Neural cell (in vitro differentiated cells): ENCODE measurements at regions not wholly inside any gene's neighbourhood (a gene's known extent, or its start where the extent isn't known, plus 50 kb on each side); places are given as distances from the start of the nearest gene placed in this dataset.

Experiments
- CTCF ChIP-seq: fragments of 450-650 bp; IDR thresholded peaks from 2 replicates; pipeline ENCODE4 v1.5.1; 2014; ENCODE audit warnings: antibody characterized with exemption, mild to moderate bottlenecking, moderate library complexity; ENCODE audit not compliant: poor library complexity, severe bottlenecking
- EP300 ChIP-seq: fragments of 450-650 bp; conservative IDR thresholded peaks from 2 replicates; pipeline ENCODE4 v1.6.1; 2014; ENCODE audit warnings: antibody characterized with exemption, mild to moderate bottlenecking, moderate library complexity; ENCODE audit not compliant: poor library complexity, severe bottlenecking
- EZH2 ChIP-seq: fragments of 200-600, 300-800 bp; shearing (Covaris generic), sonication (generic); IDR thresholded peaks from 2 replicates; pipeline ENCODE4 v1.6.1; 2014; ENCODE audit warnings: antibody characterized with exemption, low read length, borderline replicate concordance, mild to moderate bottlenecking; ENCODE audit not compliant: insufficient read depth, poor library complexity, severe bottlenecking
- MXI1 ChIP-seq: fragments of 450-650 bp; conservative IDR thresholded peaks from 2 replicates; pipeline ENCODE4 v1.6.1; 2014; ENCODE audit warnings: antibody characterized with exemption, mild to moderate bottlenecking; ENCODE audit not compliant: poor library complexity, severe bottlenecking
- POLR2AphosphoS5 ChIP-seq: IDR thresholded peaks from 2 replicates; pipeline ENCODE4 v1.6.1; 2012
- RAD21 ChIP-seq: fragments of 450-650 bp; conservative IDR thresholded peaks from 2 replicates; pipeline ENCODE4 v1.6.1; 2014; ENCODE audit warnings: antibody characterized with exemption, mild to moderate bottlenecking, moderate library complexity
- REST ChIP-seq: IDR thresholded peaks from 2 replicates; pipeline ENCODE4 v1.6.1; 2012; ENCODE audit warnings: borderline replicate concordance
- SMC3 ChIP-seq: fragments of 450-650 bp; conservative IDR thresholded peaks from 2 replicates; pipeline ENCODE4 v1.6.1; 2014; ENCODE audit warnings: antibody characterized with exemption, mild to moderate bottlenecking, moderate library complexity; ENCODE audit not compliant: poor library complexity
- TAF1 ChIP-seq: IDR thresholded peaks from 2 replicates; pipeline ENCODE4 v1.6.1; 2012; ENCODE audit warnings: low read depth

GRCh38 chr18:11322716-11323115 is 173.3 kb upstream of the PIEZO2 start:
- no peak for TF ChIP-seq CTCF
- TF ChIP-seq SMC3 = no peak
- TF ChIP-seq TAF1 = no peak
- no peak for TF ChIP-seq REST
- TF ChIP-seq EZH2 = no peak
- no peak for TF ChIP-seq RAD21
- TF ChIP-seq EP300 = no peak
- no peak for TF ChIP-seq POLR2AphosphoS5
- no peak for TF ChIP-seq MXI1
